ENCODE measurements at regions not wholly inside any gene's neighbourhood (a gene's known extent, or its start where the extent isn't known, plus 50 kb on each side); places are given as distances from the start of the nearest gene placed in this dataset.
A peak's percentile ranks its signal among the peaks of the same experiment; 100 is the strongest.

DNA sequence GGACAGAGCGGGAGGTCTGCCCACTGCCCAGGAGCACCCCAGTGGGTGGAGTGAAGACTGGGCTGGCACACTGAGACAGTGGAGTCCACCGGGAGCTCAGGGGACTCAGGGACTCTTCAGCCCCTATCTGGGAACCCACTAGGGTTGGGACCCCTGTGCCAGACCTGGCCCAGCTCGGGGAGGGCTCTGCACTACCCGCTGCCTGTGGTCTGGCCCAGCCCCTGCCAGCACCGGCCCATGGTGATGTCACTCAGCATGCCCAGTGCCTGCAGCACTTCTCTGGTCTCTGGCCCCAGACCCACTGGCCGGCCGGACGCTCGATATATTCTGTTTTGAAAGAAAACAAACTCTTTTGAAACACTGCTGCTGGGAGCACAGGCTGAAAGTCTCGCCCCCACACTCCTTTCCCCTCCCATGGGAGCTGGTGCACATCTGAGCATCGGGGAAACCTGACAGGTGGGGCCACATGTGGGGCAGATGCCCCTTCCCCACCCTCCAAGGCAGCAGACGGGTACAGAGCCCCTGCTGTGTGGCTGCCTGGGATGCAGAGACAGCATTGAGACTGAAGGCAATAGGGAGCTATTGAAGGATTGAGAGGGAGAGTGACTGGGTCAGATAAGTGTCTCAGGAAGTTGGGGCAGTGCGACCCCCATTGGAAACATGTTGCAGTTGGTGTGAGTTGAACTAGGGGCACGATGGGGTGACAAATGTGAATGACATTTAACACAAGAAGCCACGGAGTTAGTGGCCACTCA, 62.9 kb downstream of the MYEOV start:
- H3K4ac ChIP-seq (ENCODE audit: low read depth, low read length), result peak overlapping the region; percentile 17; the same call in 1 of the 2 replicates
- H3K27me3 ChIP-seq (ENCODE audit: control insufficient read depth, insufficient read depth, low read length), result no peaks in the 10 kb centered on the region
- WGBS, 2 experiments (ENCODE audit: extremely low coverage in 2 of 2, insufficient read length in 1 of 2), result 88% methylated on average over 7 of the region's 15 CpGs; no CpG with 5 or more reads in 1 of the 2 experiments
- peak overlapping the region in 1 of 2 experiments; percentile 26; a peak in 1 of 4 replicates for H4K8ac ChIP-seq (ENCODE audit: low read depth in 2 of 2, low read length in 2 of 2)
- in situ Hi-C loops (cut with MboI; ENCODE audit: low sequenced_read_pairs), result no loop called here
- H3K79me1 ChIP-seq (ENCODE audit: low read depth in 1 of 2, low read length in 2 of 2), result peaks cover 5 to 22% of the 10 kb centered on the region in 2 experiments; a peak in 2 of 4 replicates
- peak overlapping the region; percentile 64; the same call in 2 of the 3 replicates for H2BK15ac ChIP-seq (ENCODE audit: low read depth, low read length)
- TF ChIP-seq, protein P1, sequence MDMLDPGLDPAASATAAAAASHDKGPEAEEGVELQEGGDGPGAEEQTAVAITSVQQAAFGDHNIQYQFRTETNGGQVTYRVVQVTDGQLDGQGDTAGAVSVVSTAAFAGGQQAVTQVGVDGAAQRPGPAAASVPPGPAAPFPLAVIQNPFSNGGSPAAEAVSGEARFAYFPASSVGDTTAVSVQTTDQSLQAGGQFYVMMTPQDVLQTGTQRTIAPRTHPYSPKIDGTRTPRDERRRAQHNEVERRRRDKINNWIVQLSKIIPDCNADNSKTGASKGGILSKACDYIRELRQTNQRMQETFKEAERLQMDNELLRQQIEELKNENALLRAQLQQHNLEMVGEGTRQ (IDR thresholded peaks at IDR 0.05; ENCODE audit: low read depth, low read length), result no peak
- TF ChIP-seq MXI1 (IDR thresholded peaks at IDR 0.05; ENCODE audit: borderline replicate concordance, low read depth, low read length), result no peak
- TF ChIP-seq MAFK (IDR thresholded peaks at IDR 0.05; ENCODE audit: low read depth, low read length), result no peak
- TF ChIP-seq SMC3 (IDR thresholded peaks at IDR 0.05; ENCODE audit: low read depth, low read length), result no peak
- no peak for TF ChIP-seq NFE2L2 (IDR thresholded peaks at IDR 0.05; ENCODE audit: low read depth, low read length)
- no peak for TF ChIP-seq ELK1 (IDR thresholded peaks at IDR 0.05; ENCODE audit: borderline replicate concordance, low read depth, low read length)
- no peak for TF ChIP-seq RCOR1 (IDR thresholded peaks at IDR 0.05; ENCODE audit: insufficient replicate concordance, low read length)
- no peak for TF ChIP-seq FOS (IDR thresholded peaks at IDR 0.05; ENCODE audit: low read depth, low read length)
- TF ChIP-seq RFX5 (IDR thresholded peaks at IDR 0.05; ENCODE audit: low read depth, low read length), result no peak
- no peak for TF ChIP-seq CTCF (conservative IDR thresholded peaks at IDR 0.05; ENCODE audit: low read depth, low read length)
- TF ChIP-seq MAZ (IDR thresholded peaks at IDR 0.05; ENCODE audit: borderline replicate concordance, low read depth, low read length), result no peak
- no peak for TF ChIP-seq CEBPB (IDR thresholded peaks at IDR 0.05; ENCODE audit: low read depth, low read length)
- TF ChIP-seq POLR2A (IDR thresholded peaks at IDR 0.05; ENCODE audit: low read depth, low read length), result no peak
- peak overlapping the region; percentile 49; the same call in 1 of the 2 replicates for H4K91ac ChIP-seq (ENCODE audit: insufficient read depth, low read depth, low read length)
- dilution Hi-C loops (cut with HindIII; ENCODE audit: low sequenced_read_pairs, unreplicated experiment), result no loop called here
- H2AK9ac ChIP-seq (replicated peaks; ENCODE audit: low read depth, low read length, poor library complexity), result peak overlapping the region; percentile 48
- ATAC-seq (ENCODE audit: low read depth), result no peak
- peaks cover 5% of the 10 kb centered on the region for H3K9me3 ChIP-seq (ENCODE audit: control insufficient read depth, insufficient read depth, low read length)
- H3K4me1 ChIP-seq (ENCODE audit: control insufficient read depth, insufficient read depth, low read length), result peaks cover 13% of the 10 kb centered on the region
- H3K9ac ChIP-seq (ENCODE audit: low read depth, low read length), result no peak overlapping the region
- no peak overlapping the region for H3K4me3 ChIP-seq (ENCODE audit: insufficient read depth, low read depth, low read length)
- H3K56ac ChIP-seq (ENCODE audit: extremely low read depth, insufficient read depth, low read length), result no peak overlapping the region
- H3K4me2 ChIP-seq (ENCODE audit: low read depth, low read length), result no peak overlapping the region
- H2AFZ ChIP-seq (replicated peaks; ENCODE audit: low read length, poor library complexity), result no peak overlapping the region
- POLR2A ChIA-PET (ENCODE audit: unreplicated experiment), result no interaction called here
- CTCF ChIA-PET, result no interaction called here
- H3K27ac ChIP-seq (ENCODE audit: insufficient read depth, low read length), result no peak overlapping the region
- DNase-seq, result no peak
- H2BK20ac ChIP-seq (ENCODE audit: low read depth, low read length), result no peak overlapping the region; the same call in 1 of the 2 replicates
- H2AK5ac ChIP-seq (ENCODE audit: low read depth, low read length), result peak overlapping the region; percentile 93
- H4K20me1 ChIP-seq (ENCODE audit: insufficient read depth, low read length), result no peaks in the 10 kb centered on the region
- H3K23ac ChIP-seq (ENCODE audit: low read depth, low read length), result no peak overlapping the region
- intact Hi-C loops (cut with micrococcal nuclease), result no loop called here
- no peak overlapping the region for H3K18ac ChIP-seq (ENCODE audit: low read depth, low read length)
- no peak overlapping the region for H4K5ac ChIP-seq (ENCODE audit: low read depth, low read length)
- no TSS peak for BruUV-seq (replicated peaks)
- peaks cover 14% of the 10 kb centered on the region for H3K9me1 ChIP-seq (ENCODE audit: insufficient read depth, low read length)
- H2BK5ac ChIP-seq (ENCODE audit: low read depth, low read length, poor library complexity, severe bottlenecking), result peak overlapping the region; percentile 7
- H3K14ac ChIP-seq (replicated peaks; ENCODE audit: low read depth, low read length), result peak overlapping the region; percentile 29; the same call in 1 of the 2 replicates
- H2BK120ac ChIP-seq (ENCODE audit: low read depth, low read length), result peak overlapping the region; percentile 56; the same call in 1 of the 2 replicates
- no peaks in the 10 kb centered on the region for H3K36me3 ChIP-seq (ENCODE audit: control insufficient read depth, insufficient read depth, low read length)

Measured in IMR-90 (cell line).